Lower leg skin (tissue), 4 donors: ENCODE measurements at regions not wholly inside any gene's neighbourhood (a gene's known extent, or its start where the extent isn't known, plus 50 kb on each side); places are given as distances from the start of the nearest gene placed in this dataset.

ENCODE experiments used
- DNase-seq, 2 donors: peaks; one replicate each; pipeline ENCODE4 v3.0.0-alpha.2; 2019; ENCODE audit warnings: low spot score in 2 of 2
- H3K4me3 ChIP-seq: fragments of 200-600 bp; sonication (generic); 2 replicates; pipeline ENCODE4 v1.5.1; 2017; ENCODE audit warnings: mild to moderate bottlenecking, low read depth; ENCODE audit not compliant: poor library complexity, severe bottlenecking
- CTCF ChIP-seq, 3 donors: fragments of 450-650 bp; IDR thresholded peaks; one replicate each; pipeline ENCODE4 v1.5.1; 2016; ENCODE audit warnings: antibody characterized with exemption in 3 of 3, mild to moderate bottlenecking in 3 of 3, moderate library complexity in 2 of 3
- POLR2A ChIP-seq, 2 donors: fragments of 450-650 bp; IDR thresholded peaks; one replicate each; pipeline ENCODE4 v1.6.1; 2016 to 2017; ENCODE audit warnings: antibody characterized with exemption in 2 of 2, mild to moderate bottlenecking in 1 of 2, moderate library complexity in 1 of 2
- WGBS, 2 donors: methylation state at CpG; one replicate each; pipeline ENCODE4 v1.1.5; 2018; 5-methylcytosine and 5-hydroxymethylcytosine counted together
- intact Hi-C: fragments of 100-400 bp; cut with DNase I; formaldehyde crosslinking; loops from one replicate; pipeline ENCODE4 v1.15.0; 2023; ENCODE audit warnings: low total_unique reads

- H3K4me3 ChIP-seq = no peak overlapping the region
- DNase-seq = no peak
- WGBS, 2 donors = 94 to 95% methylated on average over 2 of the region's 2 CpGs
- TF ChIP-seq POLR2A (IDR thresholded peaks at IDR 0.05) (no peak), CTCF (IDR thresholded peaks at IDR 0.05) (no peak)
- intact Hi-C loops = no loop called here
Measured at GRCh38 chr2:113807721-113808120, 51.3 kb upstream of the SLC35F5 start.

GRCh38 chr2:113806217-113806913, 49.9 kb upstream of the SLC35F5 start:
- 75 to 78% methylated on average over 8 of the region's 8 CpGs for WGBS, 2 donors
- H3K4me3 ChIP-seq = no peak overlapping the region
- TF ChIP-seq CTCF (IDR thresholded peaks at IDR 0.05) = no peak
- no peak for TF ChIP-seq POLR2A (IDR thresholded peaks at IDR 0.05)
- no peak for DNase-seq
- intact Hi-C loops = no loop called here
